Activated naive CD8-positive, alpha-beta T cell treated with anti-CD3 and anti-CD28 coated beads, Interleukin-2, amount 10 ng/mL, durations not matched to agents 7 days and 5 days (primary cell): ENCODE measurements at regions not wholly inside any gene's neighbourhood (a gene's known extent, or its start where the extent isn't known, plus 50 kb on each side); places are given as distances from the start of the nearest gene placed in this dataset.

Source experiments
- ATAC-seq: fragments of 150-1000 bp; cut with Tn5 transposase; one replicate; pipeline ENCODE4 v1.10.0; 2021; ENCODE audit warnings: low read depth, moderate library complexity
- POLR2A ChIA-PET: fragments of 350-600 bp; sonication (Branson Sonifier 250); formaldehyde crosslinking; loops from one replicate; lab custom pipeline; 2021; ENCODE audit warnings: antibody characterized with exemption; lab: Charles Lee
- DNase-seq: peaks from one replicate; pipeline ENCODE4 v3.0.0; 2021
- H3K27ac Mint-ChIP-seq: one replicate; pipeline ENCODE4 v1.8.0; 2022; ENCODE audit warnings: mild to moderate bottlenecking, mixed read lengths
- H3K27me3 Mint-ChIP-seq: one replicate; pipeline ENCODE4 v1.8.0; 2022; ENCODE audit warnings: mild to moderate bottlenecking, moderate library complexity, mixed read lengths
- H3K36me3 Mint-ChIP-seq: one replicate; pipeline ENCODE4 v1.8.0; 2021; ENCODE audit warnings: mild to moderate bottlenecking, mixed read lengths
- H3K4me1 Mint-ChIP-seq: one replicate; pipeline ENCODE4 v1.8.0; 2021; ENCODE audit warnings: mixed read lengths
- H3K4me3 Mint-ChIP-seq: one replicate; pipeline ENCODE4 v1.8.0; 2022; ENCODE audit warnings: mild to moderate bottlenecking, moderate library complexity, mixed read lengths
- H3K9me3 Mint-ChIP-seq: one replicate; pipeline ENCODE4 v1.8.0; 2021; ENCODE audit warnings: mixed read lengths

GRCh38 chr5:6843335-6843734, 130.1 kb downstream of the TENT4A start:
- DNase-seq = no peak
- Mint-ChIP-seq H3K9me3 (no peaks in the 10 kb centered on the region), H3K4me1 (no peaks in the 10 kb centered on the region), H3K27me3 (peaks cover 9% of the 10 kb centered on the region), H3K27ac (no peak overlapping the region), H3K4me3 (no peak overlapping the region), H3K36me3 (no peaks in the 10 kb centered on the region)
- POLR2A ChIA-PET = no interaction called here
- no peak for ATAC-seq

DNA sequence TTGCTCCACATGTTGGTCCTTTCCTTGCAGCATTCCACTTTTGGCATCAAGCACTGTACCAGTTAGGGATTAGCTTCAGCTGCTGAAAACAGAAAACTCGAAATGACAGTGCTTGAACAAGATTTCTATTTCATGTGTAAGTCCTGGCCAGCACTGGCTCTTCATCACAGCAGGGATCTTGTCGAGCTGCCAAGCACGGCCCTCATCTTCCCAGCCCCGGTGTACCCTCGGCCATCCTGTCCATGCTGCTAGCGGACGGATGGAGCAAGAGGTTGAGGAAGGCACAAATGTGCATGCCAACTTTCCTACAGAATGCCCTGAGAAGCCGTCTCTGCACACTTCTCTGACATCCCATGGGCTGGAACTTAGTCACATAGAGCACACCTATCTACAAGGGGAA, 130.6 kb downstream of the TENT4A start:
- Mint-ChIP-seq H3K36me3 (no peaks in the 10 kb centered on the region), H3K9me3 (peaks cover 1% of the 10 kb centered on the region), H3K27ac (no peak overlapping the region), H3K4me3 (no peak overlapping the region), H3K27me3 (peaks cover 5% of the 10 kb centered on the region), H3K4me1 (no peaks in the 10 kb centered on the region)
- POLR2A ChIA-PET = no interaction called here
- ATAC-seq (no peak), DNase-seq (no peak)

- H3K9me3 Mint-ChIP-seq = peaks cover 2% of the 10 kb centered on the region
- no peaks in the 10 kb centered on the region for H3K4me1 Mint-ChIP-seq
- no peak overlapping the region for H3K27ac Mint-ChIP-seq
- peaks cover 4% of the 10 kb centered on the region for H3K27me3 Mint-ChIP-seq
- H3K36me3 Mint-ChIP-seq = no peaks in the 10 kb centered on the region
- no peak for ATAC-seq
- no peak for DNase-seq
- POLR2A ChIA-PET = no interaction called here
- H3K4me3 Mint-ChIP-seq = no peak overlapping the region
These were observed 132.6 kb downstream of the TENT4A start for GRCh38 chr5:6845856-6846255.

- Mint-ChIP-seq H3K36me3 (no peaks in the 10 kb centered on the region), H3K27me3 (peaks cover 2% of the 10 kb centered on the region), H3K4me1 (no peaks in the 10 kb centered on the region), H3K27ac (no peak overlapping the region), H3K9me3 (peaks cover 2% of the 10 kb centered on the region), H3K4me3 (no peak overlapping the region)
- POLR2A ChIA-PET = interaction anchor here (0.7 kb wide), 1 partner anchor 20 kb away, joined by 3 read pairs; no protein-coding TSS in a partner anchor
- no peak for ATAC-seq
- DNase-seq = no peak
These were observed 134.6 kb downstream of the TENT4A start for GRCh38 chr5:6847870-6848269.

GRCh38 chr5:6849316-6850105, 136.3 kb downstream of the TENT4A start:
- H3K9me3 Mint-ChIP-seq = peaks cover 9% of the 10 kb centered on the region
- H3K36me3 Mint-ChIP-seq = peaks cover 1% of the 10 kb centered on the region
- no peak overlapping the region for H3K27ac Mint-ChIP-seq
- H3K4me3 Mint-ChIP-seq = no peak overlapping the region
- DNase-seq (no peak), ATAC-seq (peak; percentile 33)
- no peaks in the 10 kb centered on the region for H3K4me1 Mint-ChIP-seq
- POLR2A ChIA-PET = no interaction called here
- H3K27me3 Mint-ChIP-seq = no peaks in the 10 kb centered on the region

DNA sequence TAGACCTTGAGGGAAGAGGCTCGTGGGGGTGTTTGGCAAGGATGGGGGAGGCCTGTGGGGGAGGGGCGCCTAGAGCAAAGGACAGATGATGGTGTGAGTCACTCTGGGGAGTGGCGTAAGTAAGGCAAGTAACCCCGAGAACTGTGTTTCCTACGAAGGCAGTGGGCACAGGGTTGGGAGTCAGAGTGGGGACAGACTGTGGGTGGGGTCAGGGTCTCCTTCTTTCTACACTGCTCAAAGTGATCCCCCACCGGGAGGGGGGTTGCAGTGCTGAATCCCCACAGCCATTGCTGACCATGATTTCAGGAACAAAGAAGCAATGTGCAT, 136.8 kb downstream of the TENT4A start:
- H3K4me3 Mint-ChIP-seq = no peak overlapping the region
- H3K9me3 Mint-ChIP-seq = peaks cover 9% of the 10 kb centered on the region
- POLR2A ChIA-PET = no interaction called here
- no peak overlapping the region for H3K27ac Mint-ChIP-seq
- DNase-seq (no peak), ATAC-seq (no peak)
- H3K4me1 Mint-ChIP-seq = no peaks in the 10 kb centered on the region
- H3K36me3 Mint-ChIP-seq = peaks cover 1% of the 10 kb centered on the region
- peaks cover 2% of the 10 kb centered on the region for H3K27me3 Mint-ChIP-seq

DNA sequence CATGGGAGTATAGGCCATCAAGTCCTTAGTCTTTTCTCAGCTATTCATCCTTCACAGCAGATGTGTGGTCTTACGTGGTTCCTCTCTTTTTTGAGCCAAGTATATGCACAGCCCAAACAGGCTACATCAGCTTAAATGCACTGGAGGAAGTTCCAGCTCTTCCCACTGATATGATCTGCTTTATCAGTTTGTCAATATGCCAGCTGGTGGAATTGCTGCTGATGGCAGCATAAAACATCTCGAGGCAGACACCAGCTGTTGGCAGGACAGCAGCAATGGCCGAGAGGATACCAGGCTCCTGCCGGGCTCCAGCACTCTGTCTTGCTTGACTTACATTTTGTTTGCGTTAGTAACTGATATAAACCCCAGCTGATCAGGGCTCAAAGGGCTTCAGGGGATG, 143.4 kb downstream of the TENT4A start:
- no peaks in the 10 kb centered on the region for H3K4me1 Mint-ChIP-seq
- H3K4me3 Mint-ChIP-seq = no peak overlapping the region
- ATAC-seq (no peak), DNase-seq (no peak)
- POLR2A ChIA-PET = no interaction called here
- peaks cover 1% of the 10 kb centered on the region for H3K36me3 Mint-ChIP-seq
- H3K27ac Mint-ChIP-seq = no peak overlapping the region
- H3K27me3 Mint-ChIP-seq = peaks cover 3% of the 10 kb centered on the region
- peaks cover 8% of the 10 kb centered on the region for H3K9me3 Mint-ChIP-seq

- Mint-ChIP-seq H3K27me3 (peaks cover 3% of the 10 kb centered on the region), H3K4me1 (no peaks in the 10 kb centered on the region), H3K4me3 (no peak overlapping the region), H3K36me3 (no peaks in the 10 kb centered on the region), H3K27ac (no peak overlapping the region), H3K9me3 (peaks cover 6% of the 10 kb centered on the region)
- ATAC-seq = no peak
- DNase-seq = no peak
- POLR2A ChIA-PET = no interaction called here
These were observed 145.2 kb downstream of the TENT4A start for GRCh38 chr5:6858419-6858818.

GRCh38 chr5:6859023-6859422, 145.8 kb downstream of the TENT4A start:
- H3K4me1 Mint-ChIP-seq = no peaks in the 10 kb centered on the region
- no peaks in the 10 kb centered on the region for H3K36me3 Mint-ChIP-seq
- no peak overlapping the region for H3K27ac Mint-ChIP-seq
- peaks cover under 1% of the 10 kb centered on the region for H3K9me3 Mint-ChIP-seq
- POLR2A ChIA-PET = no interaction called here
- H3K4me3 Mint-ChIP-seq = no peak overlapping the region
- no peak for DNase-seq
- no peak for ATAC-seq
- peaks cover 3% of the 10 kb centered on the region for H3K27me3 Mint-ChIP-seq

DNA sequence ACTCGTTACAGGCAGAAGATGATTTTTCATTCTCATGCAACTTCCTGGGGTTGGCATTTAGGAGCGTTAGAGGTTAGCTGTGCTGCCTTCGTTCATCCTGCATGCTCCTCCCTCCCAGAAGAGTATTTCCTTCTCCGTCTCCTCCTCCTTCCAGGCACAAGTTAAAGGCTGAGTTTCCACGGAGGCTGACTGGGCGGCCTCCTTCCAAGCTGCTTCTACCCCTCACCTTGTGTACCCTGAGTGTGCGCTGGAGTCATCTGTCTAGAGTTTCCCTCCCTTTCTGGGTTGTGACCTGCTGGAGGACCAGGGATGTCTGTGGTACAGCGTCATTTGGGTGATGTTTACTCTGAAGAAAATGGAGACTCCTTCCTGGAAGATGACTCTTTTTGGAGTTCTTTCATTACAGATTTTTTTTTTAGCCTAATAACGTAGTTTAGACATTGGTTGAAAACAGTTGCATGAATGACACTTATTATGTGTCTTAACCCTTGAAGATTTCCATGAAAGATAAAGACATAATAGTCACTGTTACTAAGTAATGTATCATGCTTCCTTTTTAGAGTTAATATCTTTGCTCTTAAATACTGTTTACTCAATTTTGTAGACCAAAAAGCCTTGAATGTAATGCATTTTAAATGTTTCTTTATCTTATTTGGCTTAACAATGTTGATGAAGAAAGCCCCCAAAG, 146.9 kb downstream of the TENT4A start:
- H3K4me3 Mint-ChIP-seq = no peak overlapping the region
- no peak overlapping the region for H3K27ac Mint-ChIP-seq
- H3K9me3 Mint-ChIP-seq = no peaks in the 10 kb centered on the region
- DNase-seq (no peak), ATAC-seq (no peak)
- H3K36me3 Mint-ChIP-seq = no peaks in the 10 kb centered on the region
- POLR2A ChIA-PET = no interaction called here
- H3K4me1 Mint-ChIP-seq = no peaks in the 10 kb centered on the region
- H3K27me3 Mint-ChIP-seq = peaks cover under 1% of the 10 kb centered on the region

DNA sequence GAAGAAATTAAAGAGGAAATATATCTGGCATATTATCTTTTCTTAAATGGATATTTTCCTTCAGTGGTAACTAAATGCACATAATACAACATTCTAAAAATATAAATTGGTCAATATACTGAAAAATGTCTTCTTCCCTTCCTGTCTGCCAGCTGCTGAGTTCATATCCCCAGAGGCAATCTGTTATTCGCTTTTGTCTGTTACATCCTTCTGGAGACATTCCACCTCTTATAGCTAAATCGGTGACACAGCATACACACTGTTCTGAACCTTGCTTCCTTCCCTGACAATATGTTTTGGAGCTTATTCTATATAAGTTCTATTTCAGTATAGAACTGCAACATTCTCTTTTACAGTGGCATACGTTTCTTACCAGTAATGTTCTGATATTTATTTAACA, 147.8 kb downstream of the TENT4A start:
- Mint-ChIP-seq H3K27ac (no peak overlapping the region), H3K9me3 (no peaks in the 10 kb centered on the region), H3K4me1 (no peaks in the 10 kb centered on the region), H3K36me3 (no peaks in the 10 kb centered on the region), H3K4me3 (no peak overlapping the region), H3K27me3 (no peaks in the 10 kb centered on the region)
- no peak for ATAC-seq
- POLR2A ChIA-PET = no interaction called here
- DNase-seq = no peak

DNA sequence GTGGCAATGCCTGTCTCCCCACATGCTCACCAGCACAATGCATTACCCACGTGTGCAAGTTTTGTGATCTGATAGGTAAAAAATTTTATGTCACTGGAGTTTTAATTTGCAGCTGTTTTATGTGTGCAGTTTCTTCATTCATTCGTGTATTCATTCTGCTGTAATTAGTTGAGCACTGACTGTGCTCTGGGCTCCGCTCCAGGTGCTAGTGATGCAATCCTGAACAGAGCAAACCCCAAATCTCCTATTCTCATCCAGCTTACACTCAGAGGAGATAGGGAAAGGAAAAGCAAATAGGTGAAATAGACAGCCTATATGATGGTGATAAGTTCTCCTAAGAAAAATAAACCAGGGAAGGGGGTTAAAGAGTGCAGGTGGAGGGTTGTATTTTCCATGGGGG, 148.4 kb downstream of the TENT4A start:
- H3K4me3 Mint-ChIP-seq = no peak overlapping the region
- ATAC-seq (no peak), DNase-seq (no peak)
- no peaks in the 10 kb centered on the region for H3K36me3 Mint-ChIP-seq
- no peaks in the 10 kb centered on the region for H3K9me3 Mint-ChIP-seq
- H3K4me1 Mint-ChIP-seq = no peaks in the 10 kb centered on the region
- no peaks in the 10 kb centered on the region for H3K27me3 Mint-ChIP-seq
- POLR2A ChIA-PET = no interaction called here
- no peak overlapping the region for H3K27ac Mint-ChIP-seq

- POLR2A ChIA-PET = no interaction called here
- no peak overlapping the region for H3K4me3 Mint-ChIP-seq
- H3K27ac Mint-ChIP-seq = no peak overlapping the region
- H3K9me3 Mint-ChIP-seq = no peaks in the 10 kb centered on the region
- DNase-seq (no peak), ATAC-seq (no peak)
- H3K36me3 Mint-ChIP-seq = no peaks in the 10 kb centered on the region
- H3K4me1 Mint-ChIP-seq = no peaks in the 10 kb centered on the region
- no peaks in the 10 kb centered on the region for H3K27me3 Mint-ChIP-seq
These were observed 149.1 kb downstream of the TENT4A start for GRCh38 chr5:6862306-6862705.

- DNase-seq (no peak), ATAC-seq (no peak)
- Mint-ChIP-seq H3K27ac (no peak overlapping the region), H3K4me1 (no peaks in the 10 kb centered on the region), H3K36me3 (no peaks in the 10 kb centered on the region), H3K4me3 (no peak overlapping the region), H3K9me3 (peaks cover 2% of the 10 kb centered on the region), H3K27me3 (no peaks in the 10 kb centered on the region)
- POLR2A ChIA-PET = interaction anchor here (0.6 kb wide), 1 partner anchor 20 kb away, joined by 3 read pairs; no protein-coding TSS in a partner anchor
These were observed 154.5 kb downstream of the TENT4A start for GRCh38 chr5:6867712-6868111.
